A549 (cell line): ENCODE measurements at regions not wholly inside any gene's neighbourhood (a gene's known extent, or its start where the extent isn't known, plus 50 kb on each side); places are given as distances from the start of the nearest gene placed in this dataset.

Experiments
- CTCF ChIP-seq: fragments of >200 bp; sonication (Bioruptor Twin); formaldehyde crosslinking; IDR thresholded peaks from 3 replicates; pipeline ENCODE4 v1.5.1; 2016
- EHF ChIP-seq: fragments of 250-450 bp; sonication (Bioruptor Pico); IDR thresholded peaks from 2 replicates; pipeline ENCODE4 v1.5.0; 2020; ENCODE audit warnings: mild to moderate bottlenecking
- EP300 ChIP-seq, 2 experiments: fragments of >200 bp; sonication (Bioruptor Twin); formaldehyde crosslinking; IDR thresholded peaks; 2 replicates in 1 of 2; 3 replicates in 1 of 2; pipeline ENCODE4 v1.6.1; 2016 to 2017
- HMGXB4 ChIP-seq: fragments of 250-450 bp; sonication (Bioruptor Pico); IDR thresholded peaks from 2 replicates; pipeline ENCODE4 v1.5.0; 2021; ENCODE audit warnings: mild to moderate bottlenecking, moderate library complexity, borderline replicate concordance
- MAX ChIP-seq: IDR thresholded peaks from 2 replicates; pipeline ENCODE4 v1.6.1; 2012
- POLR2A ChIP-seq: IDR thresholded peaks from 2 replicates; pipeline ENCODE4 v1.6.1; 2012; ENCODE audit warnings: mild to moderate bottlenecking, low read length
- RFX5 ChIP-seq: fragments of 450-650 bp; IDR thresholded peaks from 2 replicates; pipeline ENCODE4 v1.7.1; 2014; ENCODE audit warnings: antibody characterized with exemption, mild to moderate bottlenecking, moderate library complexity
- ZC3H11A ChIP-seq: fragments of 450-650 bp; IDR thresholded peaks from 2 replicates; pipeline ENCODE4 v1.6.1; 2014; ENCODE audit warnings: antibody characterized with exemption, mild to moderate bottlenecking

GRCh38 chr1:157245823-157246222, 107.6 kb upstream of the ETV3 start:
- TF ChIP-seq CTCF (no peak), EHF (no peak), HMGXB4 (CRISPR knock-in tag) (no peak), POLR2A (no peak), EP300 (IDR thresholded peaks at IDR 0.05) (no peak), MAX (no peak), ZC3H11A (no peak), RFX5 (no peak)
